GM12872 (cell line): ENCODE measurements at regions not wholly inside any gene's neighbourhood (a gene's known extent, or its start where the extent isn't known, plus 50 kb on each side); places are given as distances from the start of the nearest gene placed in this dataset.

ENCODE experiments used
- CTCF ChIP-seq: IDR thresholded peaks from 3 replicates; pipeline ENCODE4 v1.5.1; 2011; ENCODE audit warnings: low read depth, mild to moderate bottlenecking, low read length, moderate library complexity; ENCODE audit not compliant: insufficient read depth

- no peak for TF ChIP-seq CTCF
Observed at GRCh38 chr5:56309262-56309826, 76.2 kb upstream of the ANKRD55 start.

- TF ChIP-seq CTCF = no peak
Observed at GRCh38 chr5:56307714-56308333, 74.7 kb upstream of the ANKRD55 start.

GRCh38 chr5:56306433-56307150, 73.5 kb upstream of the ANKRD55 start:
- no peak for TF ChIP-seq CTCF

- TF ChIP-seq CTCF = no peak
Observed at GRCh38 chr5:56305001-56305950, 72.1 kb upstream of the ANKRD55 start.

GRCh38 chr5:56303511-56303910, 70.4 kb upstream of the ANKRD55 start:
- TF ChIP-seq CTCF = no peak

- no peak for TF ChIP-seq CTCF
Observed at GRCh38 chr5:56302027-56302426, 68.9 kb upstream of the ANKRD55 start.

- TF ChIP-seq CTCF = no peak
Observed at GRCh38 chr5:56301069-56301468, 67.9 kb upstream of the ANKRD55 start.
